Medulla oblongata (tissue), 1 donor: ENCODE measurements at regions not wholly inside any gene's neighbourhood (a gene's known extent, or its start where the extent isn't known, plus 50 kb on each side); places are given as distances from the start of the nearest gene placed in this dataset.
"Not testable (repeated sequence)": the region's sequence is repeated elsewhere in the genome, so short reads cannot be mapped to it uniquely, and the experiment has no call there.

Experiments used
- DNase-seq: peaks from one replicate; pipeline ENCODE4 v3.0.0-alpha.2; 2015; ENCODE audit errors: extremely low spot score

DNA sequence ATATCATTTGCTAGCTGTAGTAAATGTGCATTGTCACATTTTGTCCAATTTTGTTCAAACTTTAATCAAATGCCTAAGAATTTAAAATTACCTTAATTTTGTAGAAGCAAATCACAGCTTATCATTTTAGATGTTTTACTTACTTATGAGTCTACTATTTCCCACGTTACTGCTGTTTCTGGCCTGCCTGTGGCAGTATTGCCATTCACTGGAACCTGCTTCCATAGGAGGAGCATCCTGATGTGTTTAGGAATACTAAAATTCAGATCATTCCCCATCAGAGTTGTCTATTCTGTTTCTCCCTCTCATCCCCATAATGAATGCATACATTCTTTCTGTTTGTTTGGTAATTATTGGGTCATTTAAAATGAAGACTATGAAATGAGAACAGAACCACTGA, 119.5 kb upstream of the SNRPN start:
- no peak for DNase-seq

DNA sequence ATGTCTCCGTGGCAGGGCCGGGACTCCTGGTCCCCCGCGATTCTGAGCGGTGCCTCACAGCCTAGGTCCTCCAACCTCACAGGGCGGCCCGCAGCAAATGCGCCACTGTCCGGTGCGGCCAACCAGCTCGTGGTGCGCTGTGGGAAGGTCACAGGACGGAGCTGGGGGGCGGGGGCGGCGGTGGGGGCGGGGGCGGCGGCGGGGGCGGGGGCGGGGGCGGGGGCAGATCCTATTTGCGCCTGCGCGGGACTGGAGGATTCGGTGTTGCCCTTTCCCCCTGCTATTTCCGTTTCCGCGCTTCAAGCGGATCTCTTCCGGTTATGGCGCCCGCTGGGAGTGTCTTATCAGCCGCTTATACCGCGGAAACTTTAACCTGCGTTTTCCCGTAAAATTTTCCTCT, 106.7 kb upstream of the SNRPN start:
- peak; percentile 65 for DNase-seq

DNA sequence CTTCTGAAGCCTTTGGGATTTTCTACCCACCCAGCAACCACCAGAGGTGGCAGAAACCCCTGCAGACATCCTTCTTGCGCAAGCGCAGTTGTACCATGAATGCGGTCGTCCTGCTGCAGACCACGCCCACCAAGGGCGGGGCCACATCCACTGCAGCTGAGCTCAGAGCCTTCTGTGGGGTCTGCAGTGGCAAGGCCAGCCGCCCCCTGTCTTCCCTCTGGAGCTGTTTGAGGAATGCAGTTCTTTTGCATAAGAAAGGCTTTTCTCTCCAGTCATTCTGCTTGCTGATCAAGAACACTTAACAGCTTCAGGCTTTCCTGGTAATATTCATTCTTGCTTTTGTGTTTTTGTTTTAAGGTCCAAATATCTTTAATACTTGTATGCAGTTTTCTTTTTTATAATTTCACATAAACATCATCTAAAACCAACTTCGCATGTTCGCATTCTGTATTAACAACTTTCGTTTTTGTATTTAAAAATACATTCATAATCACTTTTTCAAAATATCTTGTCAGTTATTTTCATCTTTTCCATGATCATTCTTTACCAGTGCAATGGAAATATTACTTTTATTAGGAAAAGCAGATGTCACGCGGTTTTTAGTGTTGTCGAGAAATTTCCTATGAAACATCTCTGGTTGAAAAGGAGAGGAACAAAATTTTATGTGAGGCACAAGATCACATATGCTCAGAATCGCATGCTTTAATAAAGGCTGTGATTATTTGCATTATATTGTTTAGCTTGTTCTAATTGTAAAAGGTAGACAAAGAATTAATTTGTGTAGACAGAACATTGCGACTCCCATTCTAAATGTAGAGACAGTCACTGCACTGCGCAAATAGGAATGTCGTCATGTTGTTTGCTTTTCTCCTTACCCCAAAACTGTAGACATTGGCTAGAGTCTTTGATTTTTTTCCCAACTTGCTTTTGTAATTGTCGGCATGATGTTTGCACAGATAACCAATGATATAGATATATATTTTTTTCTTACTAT, 98.1 kb upstream of the SNRPN start:
- peak; percentile 64 for DNase-seq

DNA sequence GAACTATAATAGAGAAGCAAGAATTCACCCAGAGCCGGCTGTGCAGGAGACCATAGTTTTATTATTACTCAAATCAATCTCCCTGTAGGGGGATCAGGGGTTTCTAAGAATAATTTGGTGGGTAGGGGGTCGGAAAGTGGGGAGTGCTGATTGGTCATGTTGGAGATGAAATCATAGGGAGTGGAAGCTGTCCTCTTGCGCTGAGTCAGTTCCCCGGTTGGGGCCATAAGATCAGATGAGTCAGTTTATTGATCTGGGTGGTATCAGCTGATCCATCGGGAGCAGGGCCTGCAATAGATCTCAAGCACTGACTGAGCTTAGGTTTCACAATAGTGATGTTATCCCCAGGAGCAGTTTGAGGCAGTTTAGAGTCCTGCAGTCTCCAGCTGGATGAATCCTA, 97.0 kb upstream of the SNRPN start:
- DNase-seq: no peak

DNA sequence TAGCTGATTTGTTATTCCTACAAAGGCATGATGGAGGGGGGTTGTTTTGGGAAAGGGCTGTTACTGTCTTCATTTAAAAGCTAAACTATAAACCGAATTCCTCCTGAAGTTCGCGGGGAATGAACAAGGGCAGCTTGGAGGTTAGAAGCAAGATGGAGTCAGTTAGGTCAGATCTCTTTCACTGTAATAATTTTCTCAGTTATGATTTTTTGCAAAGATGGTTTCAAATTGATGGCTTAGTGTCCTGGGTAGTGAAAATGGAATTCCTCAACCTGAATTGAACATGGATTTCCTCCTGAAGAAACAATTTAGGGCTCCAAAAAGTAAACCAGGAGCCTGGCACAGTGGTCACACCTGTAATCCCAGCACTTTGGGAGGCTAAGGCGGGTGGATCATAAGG, 96.6 kb upstream of the SNRPN start:
- DNase-seq: not testable (repeated sequence)

DNA sequence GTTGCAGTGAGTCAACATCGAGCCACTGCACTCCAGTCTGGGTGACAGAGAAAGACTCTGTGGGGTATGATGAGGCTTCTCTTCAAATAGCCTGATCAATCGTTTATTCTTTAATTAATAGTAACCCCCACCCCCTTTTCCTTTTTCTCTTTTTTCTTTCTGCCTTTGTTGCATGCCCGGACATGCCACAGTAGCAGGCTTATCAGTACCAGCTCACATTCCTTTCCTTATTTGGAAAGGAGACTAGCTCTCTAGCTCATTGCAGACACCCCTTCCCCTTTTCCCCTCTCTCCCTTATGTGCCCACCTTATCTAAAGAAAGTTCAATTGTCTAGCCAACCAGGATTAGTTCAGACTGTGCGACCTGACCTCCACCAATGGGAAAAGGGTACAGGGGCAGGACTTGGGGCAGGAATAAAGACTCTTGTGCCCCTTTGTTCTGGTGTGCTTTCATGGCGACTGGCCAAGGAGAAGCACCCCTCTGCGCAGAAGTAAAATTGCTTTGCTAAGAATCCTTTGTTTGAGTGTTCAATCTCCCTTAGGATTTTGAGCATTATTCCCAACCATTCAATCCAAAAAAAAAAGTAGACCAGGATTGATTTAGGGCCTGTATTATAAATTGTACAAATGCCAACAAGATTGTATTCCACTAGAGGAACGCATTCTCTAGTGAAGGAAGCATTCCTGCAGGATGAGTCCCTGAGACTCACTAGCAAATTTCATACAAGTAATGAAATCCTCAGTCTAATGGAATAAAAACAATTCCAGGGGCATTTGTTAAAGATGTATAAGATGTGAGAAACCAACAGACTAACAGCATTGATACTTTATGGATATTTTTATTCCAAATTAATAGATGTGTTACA, 95.8 kb upstream of the SNRPN start:
- DNase-seq: no peak

DNA sequence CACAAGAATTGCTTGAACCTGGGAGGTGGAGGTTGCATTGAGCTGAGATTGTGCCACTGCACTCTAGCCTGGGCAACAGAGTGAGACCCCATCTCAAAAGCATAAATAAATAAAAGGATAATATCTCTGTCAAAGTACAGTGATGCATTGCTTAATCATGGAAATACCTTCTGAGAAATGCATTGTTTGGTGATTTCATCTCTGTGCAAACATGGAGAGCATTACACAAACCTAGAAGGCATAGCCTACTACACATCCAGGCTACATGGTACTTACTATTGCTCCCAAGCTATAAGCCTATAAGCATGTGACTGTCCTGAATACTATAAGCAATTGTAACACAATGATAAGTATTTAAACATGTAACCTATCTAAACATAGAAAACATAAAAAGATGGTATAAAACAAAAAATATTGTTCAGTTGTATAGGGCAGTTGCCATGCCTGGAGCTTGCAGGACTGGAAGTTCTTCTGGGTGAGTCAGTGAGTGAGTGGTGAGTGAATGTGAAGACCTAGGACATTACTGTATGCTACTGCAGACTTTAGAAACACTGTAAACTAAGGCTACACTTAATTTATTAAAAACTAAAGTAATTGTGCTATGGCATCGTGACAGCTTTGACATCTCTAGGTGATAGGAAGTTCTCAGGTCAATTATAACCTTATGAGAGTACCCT, 93.6 kb upstream of the SNRPN start:
- no peak for DNase-seq

DNA sequence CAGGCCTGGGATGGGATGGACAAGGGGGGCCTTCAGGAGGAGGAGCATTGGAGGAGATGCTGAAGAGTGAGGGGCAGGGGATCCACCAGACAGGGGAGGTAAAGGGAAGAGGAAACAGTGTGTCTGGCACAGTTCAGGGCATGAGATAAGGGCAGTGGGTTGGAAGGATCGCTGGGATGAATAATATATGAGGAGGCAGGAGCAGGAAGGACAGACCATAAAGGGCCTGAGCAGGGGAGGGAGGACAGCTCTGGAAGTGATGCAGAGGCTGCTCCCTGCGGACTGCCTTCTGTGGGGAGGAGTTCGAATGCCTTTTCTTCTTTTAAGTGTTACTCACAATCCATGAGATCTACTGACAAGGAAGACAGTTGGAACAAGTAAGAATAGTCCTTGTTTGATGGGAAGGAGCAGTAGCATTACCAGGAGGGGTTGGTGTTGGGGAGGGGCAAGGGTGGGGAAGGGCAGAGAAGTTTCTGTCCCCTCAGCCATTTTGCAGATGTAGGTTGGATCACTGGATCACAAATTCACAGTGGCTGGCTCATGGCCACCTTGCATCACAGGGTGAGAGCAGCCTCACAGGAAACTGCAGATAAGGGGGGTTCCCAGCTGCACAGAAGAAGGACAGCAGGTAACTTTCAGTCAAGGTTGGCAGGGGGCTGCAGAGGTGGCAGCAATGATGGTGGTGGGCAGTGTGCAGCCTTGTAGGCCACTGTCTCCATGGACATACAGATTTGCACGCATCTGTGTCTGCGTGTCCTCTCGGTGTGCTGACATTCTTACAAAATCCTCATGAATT, 91.9 kb upstream of the SNRPN start:
- no peak for DNase-seq

DNA sequence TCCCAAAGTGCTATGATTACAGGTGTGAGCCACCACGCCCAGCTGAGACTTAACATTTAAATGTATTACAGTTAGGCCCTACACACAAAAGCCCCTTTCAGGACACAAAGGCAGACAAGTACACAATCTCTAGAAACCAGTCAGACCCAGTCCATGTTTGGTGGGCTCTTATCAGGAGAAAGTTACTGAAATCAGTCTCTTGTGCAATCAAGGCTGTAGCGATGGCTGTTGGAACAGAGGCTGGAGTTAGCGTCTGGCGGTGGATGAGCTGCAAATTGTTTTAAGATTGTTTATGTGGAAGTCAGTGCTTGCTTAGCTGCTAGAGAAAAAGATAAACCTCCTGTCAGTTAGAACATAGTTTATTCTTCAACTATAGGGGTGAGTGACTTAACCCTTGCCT, 89.5 kb upstream of the SNRPN start:
- no peak for DNase-seq

DNA sequence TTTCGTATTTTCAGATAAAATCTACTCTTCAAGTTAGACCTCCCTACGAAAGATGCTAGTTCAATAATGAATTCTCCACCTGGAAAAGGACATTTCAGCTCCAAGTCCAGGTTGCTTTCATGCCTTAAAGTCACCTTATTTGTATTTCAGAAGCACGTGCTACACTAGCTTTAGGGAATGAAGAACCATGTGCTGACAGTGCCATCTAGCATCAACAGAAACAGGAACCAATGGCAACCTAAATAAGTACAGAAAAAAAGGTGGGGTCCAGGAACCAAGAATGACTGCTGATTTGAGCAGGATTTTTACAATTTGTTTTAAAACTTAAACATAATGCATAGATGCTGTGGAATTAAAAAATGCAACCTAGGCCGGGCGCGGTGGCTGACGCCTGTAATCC, 77.6 kb upstream of the SNRPN start:
- no peak for DNase-seq

DNA sequence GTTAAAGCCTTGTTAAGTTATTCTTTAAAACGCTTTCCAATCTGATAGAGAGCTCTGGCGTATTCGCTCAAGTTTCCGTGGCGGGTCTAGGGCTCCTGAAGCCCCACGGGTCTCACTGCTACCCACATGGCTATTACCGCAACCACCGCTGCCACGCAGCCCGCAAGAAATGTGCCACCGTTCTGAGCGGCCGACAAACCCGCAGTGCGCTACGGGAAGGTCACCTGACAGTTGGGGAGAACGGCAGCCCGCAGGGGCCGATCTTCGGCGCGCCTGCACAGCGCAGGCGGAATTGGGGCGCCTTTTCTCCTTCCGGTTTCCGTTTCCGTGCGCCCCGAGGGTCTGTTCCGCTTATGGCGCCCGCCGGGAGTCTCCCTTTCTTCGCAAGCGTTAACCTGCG, 76.6 kb upstream of the SNRPN start:
- DNase-seq: peak; percentile 27

DNA sequence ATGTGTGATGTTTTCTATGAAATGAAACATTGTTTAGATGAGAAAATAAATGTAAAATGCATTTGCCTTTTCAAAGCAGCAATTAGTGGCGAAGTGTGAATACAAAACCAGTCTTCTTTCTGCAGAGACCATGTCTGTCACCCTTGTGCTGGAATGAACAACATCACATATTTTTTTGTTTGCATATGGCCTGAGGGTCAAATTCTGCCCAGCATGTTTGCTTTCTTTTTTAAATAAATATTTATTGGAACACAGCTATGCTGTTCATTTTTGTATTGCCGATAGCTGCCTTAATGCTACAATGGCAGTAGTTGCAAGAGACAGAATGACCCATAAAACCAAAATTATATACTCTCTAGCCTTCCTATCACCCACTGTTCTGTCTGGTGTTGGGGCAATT, 75.3 kb upstream of the SNRPN start:
- no peak for DNase-seq

DNA sequence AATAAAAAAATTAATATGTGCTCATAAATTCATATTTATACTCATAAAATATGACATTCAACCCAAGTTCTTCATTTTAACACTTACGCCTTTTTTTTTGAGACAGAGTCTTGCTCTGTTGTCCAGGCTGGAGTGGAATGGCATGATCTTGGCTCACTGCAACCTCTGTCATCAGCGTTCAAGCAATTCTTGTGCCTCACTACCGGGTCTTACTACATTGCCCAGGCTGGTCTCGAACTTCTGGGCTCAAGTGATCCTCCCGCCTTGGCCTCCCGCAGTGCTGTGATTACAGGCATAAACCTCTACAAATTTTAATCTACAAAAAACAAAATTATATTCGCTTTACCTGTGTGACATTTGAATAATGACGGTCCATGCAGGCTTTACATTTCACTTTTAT, 74.1 kb upstream of the SNRPN start:
- DNase-seq: no peak

DNA sequence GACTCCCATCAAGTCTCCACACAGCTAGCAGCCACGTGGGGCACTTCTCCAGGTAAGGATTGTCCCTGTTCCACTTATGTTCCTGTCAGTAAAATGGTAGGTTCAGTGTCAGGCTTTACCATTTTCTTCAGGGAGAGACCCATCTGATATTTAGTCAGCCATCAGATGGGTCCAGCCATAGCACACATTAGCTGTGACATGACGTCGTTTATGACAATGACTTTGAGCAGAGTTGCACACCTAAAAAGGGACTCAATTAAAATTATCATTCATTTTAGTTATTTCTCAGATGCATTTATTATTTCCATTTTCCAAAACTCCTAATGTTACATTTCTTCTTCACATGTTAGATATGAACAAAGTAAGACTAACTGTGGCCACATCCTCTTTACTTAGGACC, 68.2 kb upstream of the SNRPN start:
- no peak for DNase-seq

DNA sequence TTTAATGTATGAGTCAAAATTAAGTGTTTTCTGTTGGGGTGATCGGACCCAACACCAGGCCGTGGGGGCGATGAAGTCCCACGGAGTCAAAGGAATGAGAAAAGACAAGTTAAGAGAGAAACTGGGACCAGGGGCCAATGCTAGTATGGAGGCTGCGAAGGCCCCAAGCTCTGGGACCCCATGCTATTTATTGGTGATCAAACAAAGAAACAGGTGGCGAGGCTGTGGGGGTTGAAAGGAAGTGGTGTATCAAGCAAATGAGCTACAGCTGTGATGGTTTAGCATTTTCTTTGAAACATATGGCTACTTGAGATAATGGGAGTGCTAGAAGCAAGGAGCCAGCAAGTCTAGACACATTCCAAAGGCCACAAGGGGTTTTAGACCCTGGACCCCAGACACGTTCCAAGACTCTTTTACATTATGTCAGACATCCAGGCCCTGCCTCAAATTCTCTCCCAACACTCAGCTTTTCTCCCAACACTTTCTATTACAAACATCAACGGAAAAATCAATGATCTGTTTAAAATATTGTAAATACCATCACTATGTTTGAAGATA, 56.0 kb upstream of the SNRPN start:
- DNase-seq: no peak

DNA sequence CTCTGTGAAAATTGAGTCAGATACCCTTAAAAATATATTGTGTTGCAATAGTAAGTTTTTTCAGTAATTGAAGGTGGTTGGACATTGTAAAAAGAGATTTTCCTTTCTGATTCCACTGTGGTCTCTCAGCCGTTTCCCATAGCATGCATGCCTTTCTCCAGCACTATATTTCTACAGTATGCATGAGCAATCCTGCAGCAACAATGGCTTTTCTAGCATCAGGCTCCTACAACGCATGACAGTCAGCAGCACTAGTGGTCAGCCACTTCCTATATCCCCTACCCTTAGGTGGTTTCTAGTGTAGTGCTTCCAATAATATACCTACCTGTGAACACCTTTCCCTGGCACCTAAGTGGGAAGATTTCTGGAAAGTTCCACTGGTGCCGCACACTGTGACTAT, 55.4 kb upstream of the SNRPN start:
- no peak for DNase-seq

DNA sequence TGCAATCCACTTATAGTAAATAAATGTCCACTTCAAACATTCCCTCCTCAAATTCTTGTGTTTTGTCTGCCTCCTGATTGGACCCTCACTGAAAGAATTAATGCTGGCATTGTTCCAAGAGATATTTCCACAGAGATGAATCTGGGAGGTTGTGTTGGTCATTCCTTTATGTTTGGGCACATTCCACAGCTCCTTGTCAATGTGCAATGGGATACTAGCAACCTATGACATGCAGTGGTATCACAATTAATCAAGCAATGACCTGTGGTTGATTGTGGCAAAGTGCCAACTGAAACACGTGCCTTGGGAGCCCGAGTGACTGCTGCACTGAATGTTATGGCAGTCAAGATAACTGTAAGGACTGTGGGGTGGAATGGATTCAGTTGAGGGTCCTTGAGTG, 55.0 kb upstream of the SNRPN start:
- DNase-seq: no peak

DNA sequence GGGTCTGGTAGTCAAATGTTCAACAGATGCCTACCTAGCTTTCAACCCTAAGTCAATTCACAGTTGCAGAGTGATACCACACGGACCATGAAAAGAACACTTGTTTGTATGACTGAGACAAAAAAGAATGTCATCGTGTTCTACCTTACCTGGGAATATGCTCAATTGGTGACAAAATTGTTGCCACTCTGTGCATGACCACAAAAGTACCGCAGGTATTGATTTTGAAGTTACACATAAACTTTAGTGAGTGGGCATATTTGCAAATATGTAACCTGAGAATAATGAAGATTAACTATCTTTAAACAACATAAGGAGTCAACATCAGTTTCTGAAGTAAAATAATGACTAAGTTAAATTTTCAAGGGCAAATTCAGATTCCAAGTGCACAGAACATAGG, 53.4 kb upstream of the SNRPN start:
- no peak for DNase-seq
